CD4-positive, CD25-positive, alpha-beta regulatory T cell (primary cell): ENCODE measurements at regions not wholly inside any gene's neighbourhood (a gene's known extent, or its start where the extent isn't known, plus 50 kb on each side); places are given as distances from the start of the nearest gene placed in this dataset.
A peak's percentile ranks its signal among the peaks of the same experiment; 100 is the strongest.

Experiments
- ATAC-seq, 2 donors: fragments of 150-1000 bp; cut with Tn5 transposase; one replicate each; pipeline ENCODE4 v1.10.0; 2021; ENCODE audit warnings: low read depth in 2 of 2, moderate number of reproducible peaks in 2 of 2, moderate library complexity in 1 of 2
- DNase-seq, 3 donors: peaks; one replicate each; pipeline versions ENCODE4 v3.0.0 to v3.0.0-alpha.2; 2012 to 2022; ENCODE audit warnings: mixed read lengths in 1 of 3
- H3K27ac ChIP-seq: one replicate; pipeline ENCODE4 v1.7.0; 2013; ENCODE audit warnings: mild to moderate bottlenecking, low read length; ENCODE audit not compliant: insufficient read depth, poor library complexity, severe bottlenecking
- H3K27me3 ChIP-seq: one replicate; pipeline ENCODE4 v1.7.0; 2013; ENCODE audit warnings: low read length; ENCODE audit not compliant: control insufficient read depth, insufficient read depth
- H3K36me3 ChIP-seq: one replicate; pipeline ENCODE4 v1.7.0; 2013; ENCODE audit warnings: mild to moderate bottlenecking, low read length, moderate library complexity; ENCODE audit not compliant: control insufficient read depth, insufficient read depth
- H3K4me1 ChIP-seq: 2 replicates; pipeline ENCODE4 v1.7.0; 2013; ENCODE audit warnings: mild to moderate bottlenecking, low read length; ENCODE audit not compliant: insufficient read depth, control insufficient read depth, poor library complexity, severe bottlenecking
- H3K4me3 ChIP-seq: one replicate; pipeline ENCODE4 v1.7.0; 2013; ENCODE audit warnings: low read depth, mild to moderate bottlenecking, low read length, moderate library complexity
- H3K9me3 ChIP-seq, 2 experiments: 1 replicate in 1 of 2; 2 replicates in 1 of 2; pipeline ENCODE4 v1.7.0; 2013; ENCODE audit warnings: low read length in 2 of 2, mild to moderate bottlenecking in 1 of 2, moderate library complexity in 1 of 2; ENCODE audit not compliant: control insufficient read depth in 2 of 2
- H3K27ac Mint-ChIP-seq, 3 donors: one replicate each; pipeline ENCODE4 v1.8.0; 2020 to 2022; ENCODE audit warnings: mild to moderate bottlenecking in 3 of 3, mixed read lengths in 3 of 3, moderate library complexity in 2 of 3
- H3K27me3 Mint-ChIP-seq: one replicate; pipeline ENCODE4 v1.8.0; 2022; ENCODE audit warnings: mild to moderate bottlenecking, mixed read lengths
- H3K36me3 Mint-ChIP-seq: one replicate; pipeline ENCODE4 v1.8.0; 2020; ENCODE audit warnings: mixed read lengths
- H3K4me1 Mint-ChIP-seq, 4 donors: one replicate each; pipeline ENCODE4 v1.8.0; 2020 to 2022; ENCODE audit warnings: mixed read lengths in 4 of 4, mild to moderate bottlenecking in 1 of 4
- H3K4me3 Mint-ChIP-seq, 4 donors: one replicate each; pipeline ENCODE4 v1.8.0; 2020 to 2022; ENCODE audit warnings: mild to moderate bottlenecking in 4 of 4, mixed read lengths in 4 of 4, moderate library complexity in 3 of 4
- H3K9me3 Mint-ChIP-seq, 7 donors: one replicate each; pipeline ENCODE4 v1.8.0; 2020 to 2022; ENCODE audit warnings: mixed read lengths in 7 of 7, mild to moderate bottlenecking in 3 of 7, moderate library complexity in 2 of 7

DNA sequence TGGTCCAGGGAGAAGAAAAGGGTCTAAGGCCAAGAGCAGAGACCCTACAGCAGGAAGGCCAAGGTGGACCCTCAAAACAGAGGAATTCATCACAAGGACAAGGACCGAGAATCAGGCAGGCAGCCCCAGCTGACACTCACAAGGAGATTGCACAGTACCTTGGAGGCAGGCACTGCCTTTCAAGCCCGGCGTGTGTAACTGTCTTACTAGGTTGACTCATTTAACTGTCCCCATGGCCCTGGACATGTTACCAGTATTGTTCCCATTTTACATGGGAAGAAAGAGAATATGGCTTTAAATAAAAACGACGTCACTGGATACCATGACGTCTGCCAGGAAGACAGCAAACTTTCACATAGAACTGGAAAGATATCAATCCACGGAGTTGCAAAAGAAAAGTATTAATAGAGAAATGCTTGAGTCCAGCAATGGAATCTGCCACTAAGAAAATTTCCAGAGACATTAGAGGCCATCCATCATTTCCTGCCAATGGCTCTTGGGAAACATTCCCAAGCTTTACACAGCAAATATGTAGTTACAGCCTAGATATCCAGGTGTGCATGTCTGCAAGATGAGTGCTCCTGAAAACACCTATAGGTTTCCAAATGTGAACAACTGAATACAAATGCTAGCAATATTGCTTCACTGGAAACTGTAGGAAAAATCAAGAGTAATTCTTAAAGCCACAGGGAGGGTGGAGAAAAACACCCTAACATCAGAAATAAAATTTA, 111.5 kb upstream of the RPS6KA2 start:
- ATAC-seq (no peak), DNase-seq (no peak)
- no peak overlapping the region for H3K4me3 Mint-ChIP-seq
- H3K9me3 Mint-ChIP-seq = peaks cover 0 to 2% (median 0%) of the 10 kb centered on the region in 7 donors
- H3K4me1 ChIP-seq = no peaks in the 10 kb centered on the region
- peaks cover 0 to 6% (median 0%) of the 10 kb centered on the region in 4 donors for H3K4me1 Mint-ChIP-seq
- H3K27me3 ChIP-seq = no peaks in the 10 kb centered on the region
- peaks cover 3% of the 10 kb centered on the region for H3K36me3 Mint-ChIP-seq
- H3K36me3 ChIP-seq = no peaks in the 10 kb centered on the region
- H3K27ac Mint-ChIP-seq = no peak overlapping the region
- no peak overlapping the region for H3K4me3 ChIP-seq
- H3K9me3 ChIP-seq = no peaks in the 10 kb centered on the region
- peaks cover 3% of the 10 kb centered on the region for H3K27me3 Mint-ChIP-seq
- no peak overlapping the region for H3K27ac ChIP-seq

- H3K27me3 Mint-ChIP-seq = peaks cover 4% of the 10 kb centered on the region
Observed at GRCh38 chr6:166737261-166737660, 110.2 kb upstream of the RPS6KA2 start.

DNA sequence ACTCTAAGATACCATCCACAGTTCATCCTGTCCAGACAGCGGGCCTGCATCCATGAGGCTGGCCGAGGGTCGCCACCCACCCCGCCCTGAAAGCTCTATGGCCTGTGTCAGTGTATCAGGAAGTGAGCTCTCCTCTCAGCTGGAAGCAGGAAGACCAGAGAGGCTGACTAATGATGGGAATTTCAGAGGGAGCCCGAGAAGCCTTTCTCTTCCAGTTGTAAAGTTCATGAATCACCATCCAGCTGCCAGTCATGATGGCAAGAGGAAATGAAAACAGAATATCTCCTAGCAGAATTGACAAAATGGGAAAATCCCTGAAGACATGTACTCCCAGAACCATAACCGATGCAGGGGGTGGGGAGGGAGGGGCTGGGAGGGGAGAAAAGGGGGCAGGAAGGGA, 109.6 kb upstream of the RPS6KA2 start:
- H3K27me3 Mint-ChIP-seq = peaks cover 4% of the 10 kb centered on the region
- ATAC-seq = no peak

More at GRCh38 chr6:166737261-166737660, 110.2 kb upstream of the RPS6KA2 start:
- H3K9me3 ChIP-seq = no peaks in the 10 kb centered on the region
- H3K27me3 ChIP-seq = no peaks in the 10 kb centered on the region
- H3K4me1 ChIP-seq = no peaks in the 10 kb centered on the region
- peaks cover 0 to 6% (median 0%) of the 10 kb centered on the region in 4 donors for H3K4me1 Mint-ChIP-seq
- no peaks in the 10 kb centered on the region for H3K36me3 ChIP-seq
- peaks cover 0 to 2% (median 0%) of the 10 kb centered on the region in 7 donors for H3K9me3 Mint-ChIP-seq
- H3K36me3 Mint-ChIP-seq = no peaks in the 10 kb centered on the region
- ATAC-seq = no peak
- no peak for DNase-seq
- H3K4me3 ChIP-seq = no peak overlapping the region
- H3K4me3 Mint-ChIP-seq = no peak overlapping the region
- H3K27ac ChIP-seq = no peak overlapping the region
- no peak overlapping the region for H3K27ac Mint-ChIP-seq

DNA sequence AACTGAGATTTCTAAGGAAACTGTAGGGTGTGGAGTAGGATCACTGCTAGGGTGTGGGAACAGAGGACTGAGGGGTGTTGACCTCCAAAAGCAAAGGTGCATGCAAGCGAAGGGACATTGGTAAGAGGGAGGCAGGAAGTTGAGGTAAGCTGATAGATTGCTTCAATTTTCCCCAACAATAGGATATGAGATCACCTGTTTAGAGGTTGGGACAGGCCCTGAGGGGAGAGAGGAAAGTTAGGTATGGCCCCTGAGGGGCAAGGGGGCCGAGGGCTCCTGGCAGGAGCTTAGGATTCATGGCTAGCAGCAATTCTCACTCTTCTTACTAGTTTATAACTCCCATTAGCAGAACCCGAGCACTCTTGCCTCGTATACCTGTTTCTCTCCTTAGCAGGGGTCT, 106.8 kb upstream of the RPS6KA2 start:
- H3K9me3 Mint-ChIP-seq = peaks cover 0 to 2% (median 0%) of the 10 kb centered on the region in 7 donors
- peaks cover 4% of the 10 kb centered on the region for H3K27me3 Mint-ChIP-seq
- ATAC-seq = no peak

More for the DNA sequence above, 109.6 kb upstream of the RPS6KA2 start:
- no peak for DNase-seq
- Mint-ChIP-seq H3K36me3 (no peaks in the 10 kb centered on the region), H3K4me3 (no peak overlapping the region), H3K4me1 (peaks cover 0 to 6% (median 0%) of the 10 kb centered on the region in 4 donors), H3K27ac (no peak overlapping the region), H3K9me3 (peaks cover 0 to 2% (median 0%) of the 10 kb centered on the region in 7 donors)
- H3K27ac ChIP-seq = no peak overlapping the region
- H3K4me1 ChIP-seq = no peaks in the 10 kb centered on the region
- no peaks in the 10 kb centered on the region for H3K36me3 ChIP-seq
- H3K4me3 ChIP-seq = no peak overlapping the region
- no peaks in the 10 kb centered on the region for H3K27me3 ChIP-seq
- H3K9me3 ChIP-seq = no peaks in the 10 kb centered on the region

DNA sequence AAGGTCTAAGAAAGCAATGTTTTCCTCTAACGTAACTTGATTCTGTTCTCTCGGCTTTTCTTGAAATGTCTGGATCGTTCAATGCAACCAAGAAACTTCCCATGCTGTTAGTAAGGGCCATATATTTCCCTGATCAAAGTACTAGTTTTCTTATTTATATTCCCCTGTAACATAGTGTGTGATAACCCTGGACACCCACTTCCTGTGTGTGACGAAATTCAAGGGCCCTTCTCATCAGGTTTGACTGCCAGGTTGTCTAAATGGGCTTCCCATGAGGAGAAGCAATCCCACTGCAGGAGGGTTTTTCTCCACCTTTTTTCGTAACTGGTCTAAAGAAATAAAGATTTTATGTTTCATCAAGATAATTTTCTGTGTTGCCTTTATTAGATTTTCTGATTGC, 102.6 kb upstream of the RPS6KA2 start:
- H3K9me3 ChIP-seq = no peaks in the 10 kb centered on the region
- DNase-seq (no peak), ATAC-seq (no peak)
- no peaks in the 10 kb centered on the region for H3K36me3 ChIP-seq
- H3K4me3 ChIP-seq = no peak overlapping the region
- no peaks in the 10 kb centered on the region for H3K27me3 ChIP-seq
- H3K4me1 ChIP-seq = no peaks in the 10 kb centered on the region
- H3K9me3 Mint-ChIP-seq = peaks cover 0 to 5% (median 0%) of the 10 kb centered on the region in 7 donors
- H3K27ac ChIP-seq = no peak overlapping the region
- no peak overlapping the region for H3K27ac Mint-ChIP-seq
- no peaks in the 10 kb centered on the region for H3K36me3 Mint-ChIP-seq
- peaks cover 0 to 7% (median 1%) of the 10 kb centered on the region in 4 donors for H3K4me1 Mint-ChIP-seq
- peaks cover 10% of the 10 kb centered on the region for H3K27me3 Mint-ChIP-seq
- H3K4me3 Mint-ChIP-seq = no peak overlapping the region

More for the DNA sequence above, 106.8 kb upstream of the RPS6KA2 start:
- no peaks in the 10 kb centered on the region for H3K27me3 ChIP-seq
- no peaks in the 10 kb centered on the region for H3K4me1 ChIP-seq
- no peak overlapping the region for H3K4me3 ChIP-seq
- peak overlapping the region in 1 of 4 donors; percentile 75 for H3K4me3 Mint-ChIP-seq
- H3K4me1 Mint-ChIP-seq = peaks cover 0 to 7% (median 3%) of the 10 kb centered on the region in 4 donors
- no peaks in the 10 kb centered on the region for H3K36me3 Mint-ChIP-seq
- no peak for DNase-seq
- H3K27ac Mint-ChIP-seq = no peak overlapping the region
- H3K36me3 ChIP-seq = no peaks in the 10 kb centered on the region
- no peaks in the 10 kb centered on the region for H3K9me3 ChIP-seq
- no peak overlapping the region for H3K27ac ChIP-seq

- no peaks in the 10 kb centered on the region for H3K36me3 Mint-ChIP-seq
- H3K27ac ChIP-seq = no peak overlapping the region
- no peak overlapping the region for H3K4me3 ChIP-seq
- peak in 1 of 2 donors; percentile 8 for ATAC-seq
- H3K9me3 Mint-ChIP-seq = peaks cover 0 to 5% (median 0%) of the 10 kb centered on the region in 7 donors
- H3K4me3 Mint-ChIP-seq = no peak overlapping the region
- H3K36me3 ChIP-seq = no peaks in the 10 kb centered on the region
- H3K27me3 ChIP-seq = no peaks in the 10 kb centered on the region
- H3K4me1 Mint-ChIP-seq = peaks cover 0 to 7% (median 1%) of the 10 kb centered on the region in 4 donors
- no peaks in the 10 kb centered on the region for H3K4me1 ChIP-seq
- no peak for DNase-seq
- H3K27ac Mint-ChIP-seq = no peak overlapping the region
- no peaks in the 10 kb centered on the region for H3K9me3 ChIP-seq
- peaks cover 10% of the 10 kb centered on the region for H3K27me3 Mint-ChIP-seq
Observed at GRCh38 chr6:166728884-166729530, 102.0 kb upstream of the RPS6KA2 start.

- ATAC-seq = no peak
- no peak overlapping the region for H3K4me3 ChIP-seq
- no peak overlapping the region for H3K27ac Mint-ChIP-seq
- H3K27ac ChIP-seq = no peak overlapping the region
- H3K27me3 Mint-ChIP-seq = peaks cover 13% of the 10 kb centered on the region
- no peaks in the 10 kb centered on the region for H3K27me3 ChIP-seq
- no peaks in the 10 kb centered on the region for H3K4me1 ChIP-seq
- H3K36me3 Mint-ChIP-seq = no peaks in the 10 kb centered on the region
- H3K9me3 ChIP-seq = no peaks in the 10 kb centered on the region
- DNase-seq = no peak
- no peak overlapping the region for H3K4me3 Mint-ChIP-seq
- H3K36me3 ChIP-seq = no peaks in the 10 kb centered on the region
- peaks cover 0 to 3% (median 0%) of the 10 kb centered on the region in 7 donors for H3K9me3 Mint-ChIP-seq
- peaks cover 0 to 7% (median 1%) of the 10 kb centered on the region in 4 donors for H3K4me1 Mint-ChIP-seq
Observed at GRCh38 chr6:166726201-166726600, 99.2 kb upstream of the RPS6KA2 start.
